Esophagus muscularis mucosa (tissue), 4 donors: ENCODE measurements at regions not wholly inside any gene's neighbourhood (a gene's known extent, or its start where the extent isn't known, plus 50 kb on each side); places are given as distances from the start of the nearest gene placed in this dataset.
A peak's percentile ranks its signal among the peaks of the same experiment; 100 is the strongest.

Experiments
- DNase-seq: peaks from one replicate; pipeline ENCODE4 v3.0.0-alpha.2; 2017; ENCODE audit errors: extremely low spot score
- H3K27ac ChIP-seq, 4 donors: fragments of 200-600 bp; sonication (generic); replicated peaks in 1 of 4; 1 replicate in 3 of 4; 2 replicates in 1 of 4; pipeline ENCODE4 v1.5.1; 2016 to 2019; ENCODE audit warnings: mild to moderate bottlenecking in 1 of 4
- H3K27me3 ChIP-seq, 4 donors: fragments of 200-600 bp; sonication (generic); one replicate each; pipeline versions ENCODE4 v1.5.1 to v1.6.0; 2016 to 2019
- H3K36me3 ChIP-seq, 4 donors: fragments of 200-600 bp; sonication (generic); one replicate each; pipeline ENCODE4 v1.5.1; 2016 to 2019
- H3K4me1 ChIP-seq, 4 donors: fragments of 200-600 bp; sonication (generic); one replicate each; pipeline ENCODE4 v1.5.1; 2016 to 2019
- H3K4me3 ChIP-seq, 4 donors: fragments of 200-600 bp; sonication (generic); 1 replicate in 2 of 4; 2 replicates in 2 of 4; pipeline ENCODE4 v1.5.1; 2016 to 2019; ENCODE audit warnings: mild to moderate bottlenecking in 4 of 4, moderate library complexity in 1 of 4
- H3K9me3 ChIP-seq, 4 donors: fragments of 200-600 bp; sonication (generic); 1 replicate in 3 of 4; 2 replicates in 1 of 4; pipeline ENCODE4 v1.5.1; 2016 to 2019
- EP300 ChIP-seq: sonication (generic); formaldehyde crosslinking; IDR thresholded peaks from one replicate; pipeline ENCODE4 v1.6.1; 2017; ENCODE audit warnings: antibody characterized with exemption
- POLR2A ChIP-seq: fragments of 450-650 bp; IDR thresholded peaks from one replicate; pipeline ENCODE4 v1.6.1; 2017; ENCODE audit warnings: antibody characterized with exemption, moderate library complexity, mild to moderate bottlenecking, low read depth
- POLR2AphosphoS5 ChIP-seq, 2 donors: sonication (generic); formaldehyde crosslinking; IDR thresholded peaks; one replicate each; pipeline ENCODE4 v1.6.1; 2017; ENCODE audit warnings: antibody characterized with exemption in 2 of 2
- WGBS: methylation state at CpG from one replicate; pipeline ENCODE4 v1.1.5; 2018; 5-methylcytosine and 5-hydroxymethylcytosine counted together
- intact Hi-C: fragments of 100-400 bp; cut with DNase I; formaldehyde crosslinking; loops from one replicate; pipeline ENCODE4 v1.15.1; 2023
- TF ChIP-seq, protein P1 (sequence below), 3 experiments: fragments of 200-600 bp in 2 of 3; fragments of 450-650 bp in 1 of 3; sonication (generic) in 2 of 3; IDR thresholded peaks; one replicate each; pipeline ENCODE4 v1.5.1; 2017 to 2019; ENCODE audit warnings: antibody characterized with exemption in 3 of 3, mild to moderate bottlenecking in 2 of 3, moderate library complexity in 1 of 3

DNA sequence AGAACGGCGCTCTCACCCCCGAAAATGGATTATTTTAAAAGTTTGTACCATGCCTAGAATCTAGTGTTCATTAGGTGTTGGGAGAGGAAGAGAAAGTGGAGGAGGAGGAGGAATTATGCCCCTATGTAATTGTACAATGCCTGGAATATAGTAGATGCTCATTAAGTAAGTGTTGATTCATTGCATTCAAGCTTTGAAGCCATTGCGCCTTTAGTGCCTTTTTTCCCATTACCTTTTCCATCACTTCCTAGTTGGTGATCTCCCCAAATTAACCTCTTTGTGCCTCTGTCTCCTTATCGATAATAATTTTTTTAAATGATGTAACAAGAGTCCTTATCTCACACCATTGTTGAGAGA is 220.7 kb upstream of the PRICKLE2 start:
- no peaks in the 10 kb centered on the region for H3K9me3 ChIP-seq
- DNase-seq, result no peak

DNA sequence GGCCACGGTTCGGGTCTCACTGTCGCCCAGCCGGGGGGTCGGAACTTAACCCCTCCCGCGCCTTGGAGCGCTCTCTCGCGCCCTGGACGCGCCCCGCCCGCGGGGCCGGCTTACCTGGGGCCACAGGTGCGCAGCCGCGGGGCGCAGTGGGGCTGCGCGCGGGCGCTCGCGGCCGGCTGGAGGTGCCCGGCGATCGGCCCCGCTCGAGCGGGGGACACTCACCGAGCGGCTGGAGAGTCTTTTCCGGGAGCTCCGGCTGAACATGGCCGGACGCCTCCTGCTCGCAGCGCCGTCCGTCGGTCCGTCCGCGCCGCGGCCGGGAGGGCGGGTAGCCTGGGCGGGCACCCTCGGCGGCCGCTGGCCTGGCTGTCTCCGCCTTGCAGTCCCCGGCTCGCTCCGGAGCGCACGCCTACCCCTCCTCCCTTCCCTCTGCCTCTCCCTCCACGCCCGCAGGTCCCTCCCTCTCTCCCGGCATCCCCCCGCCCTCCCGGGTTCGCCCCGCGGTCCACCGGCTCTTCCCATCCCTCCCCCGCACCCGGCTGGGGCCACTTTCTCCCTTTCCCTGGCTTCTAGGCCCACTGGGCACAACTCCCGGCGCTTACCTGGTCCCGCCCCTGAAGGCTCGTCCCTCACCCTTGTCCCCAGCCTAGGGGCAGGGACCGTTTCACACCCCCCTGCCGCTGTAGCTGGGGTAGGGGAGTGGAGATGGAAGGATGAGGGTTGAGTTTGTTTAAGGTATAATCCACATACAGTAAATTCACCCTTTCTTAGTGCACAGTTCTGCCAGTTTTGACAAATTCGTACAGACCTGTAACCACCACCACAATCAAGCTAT is 220.1 kb upstream of the PRICKLE2 start:
- no peak overlapping the region for H3K27ac ChIP-seq

More for the DNA sequence above, 220.7 kb upstream of the PRICKLE2 start:
- intact Hi-C loops, result no loop called here
- H3K4me3 ChIP-seq, result no peak overlapping the region
- TF ChIP-seq EP300, result no peak
- no peak for TF ChIP-seq POLR2AphosphoS5 (IDR thresholded peaks at IDR 0.05)
- no peak for TF ChIP-seq POLR2A
- TF ChIP-seq, protein P1, sequence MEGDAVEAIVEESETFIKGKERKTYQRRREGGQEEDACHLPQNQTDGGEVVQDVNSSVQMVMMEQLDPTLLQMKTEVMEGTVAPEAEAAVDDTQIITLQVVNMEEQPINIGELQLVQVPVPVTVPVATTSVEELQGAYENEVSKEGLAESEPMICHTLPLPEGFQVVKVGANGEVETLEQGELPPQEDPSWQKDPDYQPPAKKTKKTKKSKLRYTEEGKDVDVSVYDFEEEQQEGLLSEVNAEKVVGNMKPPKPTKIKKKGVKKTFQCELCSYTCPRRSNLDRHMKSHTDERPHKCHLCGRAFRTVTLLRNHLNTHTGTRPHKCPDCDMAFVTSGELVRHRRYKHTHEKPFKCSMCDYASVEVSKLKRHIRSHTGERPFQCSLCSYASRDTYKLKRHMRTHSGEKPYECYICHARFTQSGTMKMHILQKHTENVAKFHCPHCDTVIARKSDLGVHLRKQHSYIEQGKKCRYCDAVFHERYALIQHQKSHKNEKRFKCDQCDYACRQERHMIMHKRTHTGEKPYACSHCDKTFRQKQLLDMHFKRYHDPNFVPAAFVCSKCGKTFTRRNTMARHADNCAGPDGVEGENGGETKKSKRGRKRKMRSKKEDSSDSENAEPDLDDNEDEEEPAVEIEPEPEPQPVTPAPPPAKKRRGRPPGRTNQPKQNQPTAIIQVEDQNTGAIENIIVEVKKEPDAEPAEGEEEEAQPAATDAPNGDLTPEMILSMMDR (IDR thresholded peaks at IDR 0.05), result no peak
- peaks cover 0 to 45% (median 17%) of the 10 kb centered on the region in 4 donors for H3K27me3 ChIP-seq
- H3K4me1 ChIP-seq, result peaks cover 10 to 29% (median 28%) of the 10 kb centered on the region in 4 donors
- WGBS, result 91% methylated on average over 5 of the region's 5 CpGs
- no peaks in the 10 kb centered on the region for H3K36me3 ChIP-seq
- no peak overlapping the region for H3K27ac ChIP-seq

DNA sequence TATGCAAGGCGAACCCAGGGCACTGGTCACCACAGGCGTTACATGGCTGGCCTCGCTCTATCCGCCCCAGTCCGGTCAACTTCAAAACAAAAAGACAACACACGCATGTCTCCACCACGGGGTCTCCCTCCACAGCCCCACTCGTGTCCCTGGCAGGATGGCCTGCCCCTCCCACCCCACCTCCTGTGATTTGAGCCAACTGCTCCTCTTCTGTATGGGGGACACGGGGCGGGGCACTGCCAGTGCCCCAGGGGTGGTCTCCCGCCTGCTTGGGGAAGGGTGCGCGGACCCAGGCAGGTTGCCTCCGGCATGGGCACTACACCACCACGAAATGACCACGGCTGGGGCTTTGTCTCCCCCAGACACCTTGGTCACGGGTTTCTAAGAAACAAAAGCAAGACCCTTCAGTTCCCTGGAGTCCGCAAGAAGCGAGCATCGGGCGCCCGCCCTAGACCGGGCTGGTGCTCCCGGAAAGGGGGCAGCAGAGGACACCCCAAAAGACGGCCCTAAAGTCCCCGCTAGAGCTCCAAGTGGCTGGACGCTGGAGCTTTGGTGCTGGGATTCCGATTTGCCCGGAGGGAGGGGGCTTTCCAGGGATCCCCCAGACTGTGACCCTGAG is 219.3 kb upstream of the PRICKLE2 start:
- H3K4me1 ChIP-seq, result peaks cover 10 to 43% (median 39%) of the 10 kb centered on the region in 4 donors

More for the DNA sequence above, 220.1 kb upstream of the PRICKLE2 start:
- WGBS, result 25% methylated on average over 14 of the region's 79 CpGs
- TF ChIP-seq POLR2A (no peak), POLR2AphosphoS5 (IDR thresholded peaks at IDR 0.05) (no peak), EP300 (no peak)
- TF ChIP-seq, protein P1 (IDR thresholded peaks at IDR 0.05), result no peak
- Histone ChIP-seq H3K9me3 (no peaks in the 10 kb centered on the region), H3K27me3 (peaks cover 0 to 45% (median 17%) of the 10 kb centered on the region in 4 donors), H3K36me3 (no peaks in the 10 kb centered on the region), H3K4me3 (peak overlapping the region; percentile 53 to 65 (median 56)), H3K4me1 (peaks cover 10 to 35% (median 33%) of the 10 kb centered on the region in 4 donors)
- intact Hi-C loops, result no loop called here
- no peak for DNase-seq

DNA sequence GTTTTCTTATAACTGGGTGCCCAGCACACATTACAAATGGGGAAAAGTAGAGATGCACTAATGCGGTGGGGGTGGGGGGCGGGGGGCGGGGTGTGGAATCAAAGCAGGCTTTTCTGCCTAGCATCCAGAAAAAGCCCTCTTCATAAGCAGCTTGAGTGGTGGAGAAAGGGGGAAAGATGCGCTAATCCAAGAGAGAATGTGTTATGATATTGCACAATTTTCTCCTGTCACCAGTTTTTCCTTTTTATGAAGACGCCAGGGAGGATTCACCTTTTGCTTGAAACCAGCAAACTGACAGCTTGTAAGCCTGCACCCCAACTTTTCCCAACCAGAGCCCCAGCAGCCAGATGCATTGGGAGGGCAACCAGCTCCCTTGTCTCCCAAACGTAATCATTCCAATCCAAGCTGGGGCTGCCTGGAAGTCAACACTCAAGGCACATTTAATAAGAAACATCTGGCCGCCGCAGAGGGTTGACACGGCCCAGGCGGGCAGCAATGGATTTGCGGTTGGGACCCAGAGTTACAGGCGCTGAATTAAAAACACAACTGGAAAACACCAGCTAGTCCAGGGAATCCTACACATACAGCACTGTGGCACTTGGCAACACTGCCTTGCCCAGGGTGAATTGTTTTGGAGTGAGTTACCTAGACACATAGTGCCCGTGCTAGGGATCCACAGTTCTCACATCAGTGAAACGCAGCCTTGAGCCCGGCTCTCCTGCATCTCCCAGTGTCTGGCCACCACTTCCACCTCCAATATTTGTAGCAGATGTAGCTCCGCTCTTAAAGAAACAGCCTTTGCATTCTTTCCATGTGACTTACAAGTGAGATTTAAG is 218.5 kb upstream of the PRICKLE2 start:
- no peak for DNase-seq
- WGBS, result 53% methylated on average over 14 of the region's 16 CpGs
- Histone ChIP-seq H3K9me3 (no peaks in the 10 kb centered on the region), H3K27me3 (peaks cover 0 to 45% (median 17%) of the 10 kb centered on the region in 4 donors), H3K4me1 (peaks cover 10 to 47% (median 41%) of the 10 kb centered on the region in 4 donors), H3K27ac (no peak overlapping the region), H3K4me3 (peak overlapping the region in 2 of 4 donors; percentile 11 to 58), H3K36me3 (no peaks in the 10 kb centered on the region)
- no peak for TF ChIP-seq POLR2AphosphoS5 (IDR thresholded peaks at IDR 0.05)
- TF ChIP-seq EP300, result no peak
- TF ChIP-seq, protein P1 (IDR thresholded peaks at IDR 0.05), result no peak
- no peak for TF ChIP-seq POLR2A
- intact Hi-C loops, result no loop called here

More for the DNA sequence above, 219.3 kb upstream of the PRICKLE2 start:
- Histone ChIP-seq H3K27ac (no peak overlapping the region), H3K4me3 (peak overlapping the region; percentile 53 to 65 (median 56)), H3K9me3 (no peaks in the 10 kb centered on the region), H3K36me3 (no peaks in the 10 kb centered on the region), H3K27me3 (peaks cover 0 to 45% (median 17%) of the 10 kb centered on the region in 4 donors)
- 11% methylated on average over 15 of the region's 29 CpGs for WGBS
- no peak for DNase-seq
- intact Hi-C loops, result no loop called here
- TF ChIP-seq POLR2AphosphoS5 (IDR thresholded peaks at IDR 0.05), result no peak
- TF ChIP-seq POLR2A, result no peak
- TF ChIP-seq EP300, result no peak
- TF ChIP-seq, protein P1 (IDR thresholded peaks at IDR 0.05), result no peak
